HG02938 (cell line): ENCODE measurements at regions not wholly inside any gene's neighbourhood (a gene's known extent, or its start where the extent isn't known, plus 50 kb on each side); places are given as distances from the start of the nearest gene placed in this dataset.

ENCODE experiments used
- ATAC-seq: cut with Tn5 transposase; IDR thresholded peaks from one replicate; pipeline ENCODE4 v1.9.1; 2021; ENCODE audit warnings: mild to moderate bottlenecking, moderate library complexity; ENCODE audit not compliant: unreplicated experiment

DNA sequence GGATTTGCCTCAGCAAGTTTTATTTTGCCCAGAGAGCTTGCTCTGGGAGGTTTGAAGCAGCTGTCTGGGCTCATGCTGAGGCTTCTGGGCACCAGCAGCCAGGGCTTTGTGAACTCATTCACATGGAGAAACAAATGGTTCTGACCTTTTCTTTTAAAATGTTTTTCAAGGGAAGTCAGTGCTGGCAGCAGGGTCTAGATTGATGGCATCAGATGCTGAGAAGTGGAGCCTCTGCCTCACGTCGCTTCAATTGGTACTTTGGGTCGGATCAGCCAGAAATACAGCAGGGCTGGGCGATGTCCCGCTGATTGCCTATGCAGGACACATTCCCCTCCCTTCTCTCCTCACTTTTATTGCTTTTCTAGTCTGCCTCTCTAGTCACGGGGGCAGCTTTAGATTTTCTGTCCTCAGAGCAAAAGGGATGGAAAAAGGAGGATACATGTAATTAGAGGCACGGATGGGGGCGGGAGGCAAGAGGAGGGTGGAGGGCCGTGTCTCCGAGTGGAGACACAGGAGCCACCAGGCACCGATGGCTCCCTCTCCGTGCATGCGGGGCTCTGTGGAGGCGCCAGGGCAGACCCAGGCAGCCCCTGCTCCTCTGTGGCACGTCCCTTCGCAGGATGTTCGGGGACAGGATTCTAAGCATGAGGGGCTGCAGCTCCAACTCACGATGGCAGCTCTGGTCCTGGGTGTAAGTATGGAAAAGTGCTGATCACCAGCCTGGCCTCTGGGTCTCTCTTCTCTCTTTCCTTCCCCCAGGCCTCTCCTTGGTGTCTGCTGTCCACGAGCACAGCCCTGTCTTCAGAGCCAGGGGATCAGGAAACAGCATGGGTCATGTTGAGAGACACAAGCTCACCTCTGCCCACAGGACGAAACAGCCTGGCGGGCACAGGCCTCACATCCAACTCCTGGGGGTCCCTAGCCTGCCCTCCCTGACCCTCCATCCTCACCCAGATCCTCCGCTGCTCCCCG is 116.1 kb downstream of the FAM43A start:
- no peak for ATAC-seq

DNA sequence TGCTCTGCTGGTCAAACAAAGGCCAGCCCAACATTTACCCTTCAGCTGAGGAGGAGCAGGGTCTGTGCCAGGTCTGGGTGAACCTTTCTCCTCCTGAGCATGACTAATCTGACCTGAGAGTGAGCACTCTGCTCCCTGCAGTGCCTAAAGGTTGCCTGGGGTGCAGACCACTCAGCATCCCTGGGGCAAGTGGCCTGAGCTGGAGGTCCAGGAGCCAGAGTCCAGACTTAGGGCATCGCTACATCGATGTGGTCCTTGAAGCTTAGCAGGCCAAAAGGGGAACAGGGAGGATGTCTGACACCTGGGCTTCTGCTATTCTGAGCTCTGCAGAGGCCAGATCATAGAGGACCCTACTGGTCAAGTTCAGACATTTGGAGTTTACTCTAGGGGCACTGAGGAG is 119.1 kb downstream of the FAM43A start:
- no peak for ATAC-seq

DNA sequence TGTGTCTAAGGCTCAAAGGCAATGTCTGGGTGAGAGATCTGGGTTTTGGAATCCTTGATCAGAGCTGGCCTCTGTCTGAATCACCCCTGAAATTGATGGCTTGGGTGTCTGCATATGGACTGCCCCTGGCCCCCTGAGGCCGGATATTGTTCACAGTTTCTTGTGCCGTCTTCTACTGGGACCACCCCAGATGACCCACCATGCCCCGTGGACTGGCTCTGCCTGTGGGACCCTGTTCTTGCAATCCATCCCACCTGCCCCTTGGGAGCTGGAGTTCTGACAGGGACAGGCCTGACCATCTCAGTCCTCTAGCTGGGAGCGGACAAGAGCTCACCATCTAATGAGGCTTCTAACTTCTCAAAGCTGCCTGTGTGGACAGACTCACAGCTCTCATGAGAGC is 119.9 kb downstream of the FAM43A start:
- ATAC-seq = no peak

DNA sequence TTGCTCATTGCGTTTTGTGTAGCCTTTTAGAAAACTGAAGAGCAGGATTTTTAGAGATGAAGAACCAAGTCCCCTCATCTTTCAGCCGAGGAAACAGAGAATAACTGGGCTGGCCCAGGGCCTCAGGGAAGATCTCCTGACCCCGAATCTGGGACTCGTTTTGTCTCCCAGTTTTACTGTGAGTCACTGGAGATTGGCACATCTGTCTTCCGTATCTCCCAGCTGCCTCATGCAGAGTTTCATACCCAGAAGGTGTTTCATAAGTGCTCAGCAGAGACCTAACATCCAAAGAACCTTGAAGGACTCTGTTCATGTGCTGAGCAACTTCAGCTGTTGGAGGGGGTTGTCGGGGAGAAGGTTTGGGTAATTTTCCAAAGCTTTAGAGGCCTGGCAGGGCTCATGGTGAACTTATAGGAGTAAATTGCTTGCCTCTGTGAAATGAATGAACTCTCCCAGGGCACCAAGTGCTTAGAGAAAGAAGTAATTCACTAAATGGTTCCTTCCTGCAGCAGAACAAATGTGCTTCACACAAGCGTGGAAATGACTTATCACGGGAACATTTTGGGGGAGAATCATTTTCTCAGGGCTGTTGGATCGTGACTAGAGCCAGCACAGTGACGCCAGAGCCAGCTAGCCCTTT is 121.4 kb downstream of the FAM43A start:
- no peak for ATAC-seq

DNA sequence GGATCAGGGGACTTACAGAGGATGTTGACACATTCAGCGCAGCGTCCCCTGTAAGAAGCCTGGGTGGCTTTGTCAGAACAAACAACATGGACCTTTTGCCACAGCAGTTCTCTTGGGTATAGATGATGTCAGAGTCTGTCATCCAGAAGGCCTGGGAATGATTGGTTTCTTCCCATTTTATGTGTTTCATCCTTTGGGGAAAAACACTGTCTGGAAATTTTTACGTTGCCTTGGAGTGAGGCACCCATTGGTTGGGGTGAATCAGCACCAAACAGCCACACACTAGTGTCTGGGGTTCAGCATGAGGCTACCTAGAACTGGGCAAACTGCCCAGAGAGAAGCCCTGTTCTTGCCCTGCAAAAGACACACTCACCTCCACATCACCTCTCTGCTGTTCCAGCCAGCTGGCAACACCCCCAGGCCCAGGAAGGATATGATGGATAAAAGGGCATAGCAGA is 123.0 kb downstream of the FAM43A start:
- no peak for ATAC-seq

DNA sequence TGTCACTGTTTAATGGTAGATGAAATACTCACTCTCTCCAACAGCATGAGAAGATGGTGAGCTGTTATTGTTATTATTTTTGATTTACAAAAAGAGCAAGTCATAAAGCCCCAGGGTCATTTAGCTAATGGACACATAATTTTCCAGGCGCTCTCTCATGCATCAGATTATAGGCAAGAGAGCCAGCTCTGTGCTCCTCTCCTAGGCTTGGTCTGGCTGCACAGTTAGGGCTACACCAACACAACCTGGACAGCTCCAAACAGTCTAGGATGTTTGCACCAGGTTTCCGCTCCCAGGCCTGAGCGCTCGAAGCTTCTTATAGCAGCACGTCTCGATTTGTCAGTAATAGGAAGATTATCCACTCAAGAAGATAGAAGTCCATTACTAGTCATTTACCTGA is 123.7 kb downstream of the FAM43A start:
- ATAC-seq = no peak

DNA sequence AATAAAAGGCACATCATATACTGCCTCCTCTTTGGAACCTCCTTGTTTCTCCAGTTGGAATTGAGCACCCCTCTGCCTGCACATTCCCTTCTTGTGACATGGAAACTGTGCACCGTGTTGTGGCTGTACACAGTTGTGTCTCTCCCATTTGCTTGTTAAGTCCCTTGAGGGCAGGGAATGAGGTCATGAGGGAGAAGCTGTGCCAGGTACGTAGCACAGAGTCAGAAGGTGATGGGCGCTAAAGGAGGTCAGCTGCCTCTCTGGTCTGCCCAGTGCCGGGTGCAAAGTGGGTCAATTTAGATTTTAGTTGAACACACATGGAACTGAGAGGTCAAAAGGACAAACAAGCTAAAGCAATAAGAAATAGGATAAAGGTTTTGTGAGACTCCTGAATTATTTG is 124.4 kb downstream of the FAM43A start:
- no peak for ATAC-seq

DNA sequence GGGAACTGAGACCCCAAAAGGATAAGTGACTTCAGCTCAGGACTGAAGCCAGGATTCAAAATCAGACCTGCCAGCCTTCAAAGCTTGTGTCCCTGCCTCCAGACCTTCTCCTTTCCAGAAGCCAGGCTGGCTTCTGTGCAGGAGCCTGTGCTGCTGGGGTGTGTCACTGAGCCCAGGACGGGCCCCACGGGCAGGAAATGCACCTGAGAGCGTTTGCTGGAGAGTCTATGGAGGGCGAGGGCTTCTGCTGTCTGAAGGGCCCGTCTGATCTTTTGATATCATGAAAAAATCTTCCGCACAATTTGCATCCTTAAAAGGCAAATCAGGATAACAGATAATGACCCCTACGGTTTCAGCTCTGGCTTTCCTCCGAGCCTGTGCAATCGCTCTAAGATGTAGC is 125.4 kb downstream of the FAM43A start:
- no peak for ATAC-seq

DNA sequence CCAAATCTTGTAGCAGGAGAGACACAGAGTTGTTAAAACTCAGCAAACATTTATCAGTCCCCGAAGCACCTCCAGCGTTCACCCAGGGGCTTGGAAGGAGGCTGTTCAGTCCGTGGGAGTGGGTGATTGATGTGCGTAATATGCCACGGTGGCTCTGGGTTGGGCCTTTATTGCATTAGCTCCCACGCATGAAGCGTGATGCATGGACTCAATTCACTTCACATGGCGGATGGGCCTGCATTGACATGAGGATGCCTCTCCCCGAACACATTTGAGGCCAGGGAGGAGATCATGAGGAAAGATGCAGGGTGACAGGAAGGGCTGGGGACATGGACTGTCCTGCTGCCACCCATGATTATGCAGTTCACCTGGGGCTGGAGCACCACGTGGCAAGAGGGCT is 126.5 kb downstream of the FAM43A start:
- no peak for ATAC-seq

DNA sequence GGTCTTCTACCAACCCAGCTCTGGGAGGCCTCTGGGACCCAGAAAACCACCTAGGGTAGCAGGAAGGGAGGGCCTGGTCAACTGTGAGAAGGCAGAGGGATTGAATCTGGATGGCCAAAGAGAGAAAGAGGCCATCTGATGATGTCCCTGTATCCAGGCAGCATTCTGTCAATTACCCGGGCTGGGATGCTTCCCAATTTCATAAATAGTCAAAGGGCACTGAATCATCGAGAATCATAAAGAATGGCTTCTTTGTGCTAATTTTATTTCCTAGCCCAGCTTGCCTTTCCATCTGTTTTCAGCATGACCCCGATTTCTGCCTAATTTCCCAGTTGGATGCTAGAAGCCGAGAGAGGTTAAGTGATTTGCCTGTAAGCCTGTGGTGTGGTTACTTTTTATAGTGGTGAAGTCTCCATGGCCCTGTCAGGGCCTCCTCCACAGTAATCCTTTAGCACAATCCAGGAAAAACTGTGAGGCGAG is 129.2 kb downstream of the FAM43A start:
- ATAC-seq = no peak

DNA sequence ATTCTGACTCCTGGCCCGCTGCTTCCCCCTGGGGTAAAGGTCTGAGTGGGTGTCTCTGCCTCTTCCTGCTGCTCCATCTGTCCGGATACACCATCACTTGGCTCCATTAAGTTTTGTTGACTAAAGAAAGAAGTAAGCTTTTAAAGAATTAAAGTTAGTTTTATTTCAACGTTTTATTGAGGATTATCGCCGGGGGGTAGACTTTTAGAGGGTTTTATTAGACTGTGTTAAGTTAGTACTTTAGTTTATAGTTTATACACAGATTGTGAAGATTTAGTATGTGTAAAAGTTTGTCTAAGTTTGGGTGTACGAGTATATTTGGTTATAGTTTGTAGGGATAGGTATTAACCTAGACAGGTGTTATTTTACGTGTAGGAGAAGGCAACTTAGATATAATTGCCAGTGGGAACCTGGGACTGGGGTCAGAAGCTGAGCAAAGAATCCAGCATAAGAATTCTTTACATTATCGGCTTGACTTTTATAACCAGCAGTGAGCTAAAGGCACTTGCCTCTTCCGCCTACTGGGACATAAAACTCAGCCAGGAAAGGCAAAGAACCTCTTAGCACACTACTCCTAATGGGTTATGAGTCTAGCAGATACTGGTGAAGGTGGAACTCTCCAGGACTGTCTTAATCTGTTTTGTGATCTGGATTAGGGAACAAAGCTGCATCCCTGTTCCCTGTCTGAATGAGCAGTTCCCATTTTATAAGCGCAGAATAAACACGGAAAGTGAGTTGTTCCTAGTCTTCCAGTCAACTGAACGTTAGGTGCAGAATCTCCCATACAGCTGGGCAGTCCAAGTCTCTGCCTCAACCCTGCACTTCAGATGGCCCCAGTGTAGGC is 131.3 kb downstream of the FAM43A start:
- no peak for ATAC-seq

DNA sequence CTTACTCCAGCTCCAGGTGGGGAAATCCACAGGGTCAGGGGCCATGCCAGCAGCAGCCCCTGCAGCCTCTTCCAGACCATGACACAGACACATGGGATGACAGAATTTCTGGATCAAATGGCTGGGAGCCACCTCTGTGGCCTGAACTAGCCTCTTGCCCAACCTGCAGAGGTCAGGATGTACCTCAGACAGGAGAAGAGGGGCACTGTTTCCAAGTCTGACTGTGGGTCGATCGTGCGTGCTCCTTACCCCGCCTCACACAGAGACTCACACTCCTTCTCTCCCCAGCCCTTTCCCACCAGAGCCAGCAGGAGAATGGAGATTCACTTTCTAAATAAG is 131.9 kb downstream of the FAM43A start:
- ATAC-seq = no peak

DNA sequence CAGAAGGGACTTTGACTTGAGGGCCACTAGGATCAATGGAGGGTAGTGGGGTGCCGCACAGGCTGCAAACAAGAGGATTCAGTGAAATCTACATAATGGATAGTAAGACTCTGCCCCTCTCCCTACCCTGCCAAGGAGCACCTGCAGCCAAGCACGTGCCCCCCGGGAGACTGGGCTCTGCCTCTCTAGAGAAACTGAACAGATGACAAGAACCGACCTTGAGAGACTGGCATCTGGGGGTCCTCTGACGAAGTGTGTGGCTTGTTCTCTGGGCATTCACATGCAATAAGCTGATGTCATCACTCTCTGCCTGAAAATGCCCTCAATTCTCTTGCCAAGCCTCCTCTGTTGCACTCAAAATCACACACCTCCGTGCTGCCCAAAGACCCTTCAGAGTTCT is 132.3 kb downstream of the FAM43A start:
- ATAC-seq = no peak

DNA sequence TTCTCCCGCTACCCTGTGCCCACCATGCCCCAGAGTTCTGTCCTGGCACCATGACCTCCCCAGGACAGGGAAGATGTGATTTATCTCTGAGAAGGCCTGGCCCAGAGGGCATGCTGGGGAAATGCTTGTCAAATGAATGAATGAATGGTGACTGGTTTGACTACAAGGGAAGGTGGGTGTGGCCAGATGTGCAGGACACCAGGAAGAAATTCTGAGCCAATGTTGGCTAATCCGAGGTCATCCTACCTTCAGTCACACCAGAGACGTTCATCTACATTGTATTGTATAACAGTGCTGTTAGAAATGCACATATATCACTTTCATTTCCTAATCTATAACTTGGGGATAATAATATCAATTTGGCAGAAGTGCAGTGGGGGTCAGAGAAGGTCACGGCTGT is 138.4 kb downstream of the FAM43A start:
- no peak for ATAC-seq

DNA sequence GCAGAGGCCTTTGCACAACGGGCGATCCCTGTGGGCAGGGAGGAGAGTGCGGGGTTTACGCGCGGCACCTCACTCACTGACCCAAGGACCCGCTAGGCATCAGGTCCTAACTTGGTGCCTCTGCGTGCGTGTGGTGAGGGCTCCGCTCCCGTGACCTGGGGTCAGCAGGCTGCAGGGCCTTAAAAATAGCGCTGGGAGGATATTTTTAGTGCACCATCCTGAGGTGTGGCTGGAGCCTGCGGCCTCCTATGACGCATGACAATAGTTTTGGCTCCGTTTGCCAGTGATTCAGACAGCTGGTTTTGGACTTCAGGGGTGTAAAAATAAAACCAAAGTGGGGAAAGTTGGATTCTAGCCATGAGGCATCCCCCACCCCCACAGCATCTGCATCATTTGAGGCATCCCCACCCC is 139.0 kb downstream of the FAM43A start:
- ATAC-seq = no peak

DNA sequence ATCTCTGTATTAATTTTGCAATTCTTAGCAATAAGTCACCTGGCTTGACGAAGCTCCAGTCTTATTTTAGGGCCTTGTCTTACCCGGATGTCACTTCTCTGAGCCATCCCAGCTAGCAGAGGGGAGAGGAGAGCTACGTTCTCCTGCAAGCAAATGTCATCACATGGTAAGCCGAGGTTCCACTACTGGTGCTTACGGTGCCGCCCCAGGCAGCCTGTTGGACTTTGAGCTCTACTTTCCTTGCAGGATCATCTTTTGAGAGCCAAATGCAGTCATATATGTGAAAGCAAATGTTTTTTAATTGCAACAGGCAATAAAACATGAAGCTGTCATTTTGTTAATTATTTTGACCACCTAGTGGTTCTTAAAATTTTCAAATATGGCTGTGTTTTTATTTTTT is 140.9 kb downstream of the FAM43A start:
- no peak for ATAC-seq

DNA sequence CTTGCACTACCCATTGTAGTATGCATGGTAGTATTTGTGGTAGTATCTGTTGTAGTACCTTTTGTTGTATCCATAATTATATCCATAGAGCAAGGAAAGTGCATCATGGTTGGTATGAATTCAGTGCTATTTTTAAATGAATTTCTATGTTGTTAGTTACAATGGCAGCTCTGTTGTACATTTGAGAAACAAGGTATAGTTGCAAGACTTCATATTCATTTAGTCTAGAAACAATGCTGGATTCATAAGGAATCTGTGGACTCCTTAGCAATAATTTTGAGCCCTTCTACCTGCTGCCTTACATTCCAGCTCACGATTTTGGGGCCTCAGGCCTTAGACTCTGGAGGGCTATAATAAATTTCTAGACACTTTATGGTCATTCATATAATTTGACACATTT is 141.8 kb downstream of the FAM43A start:
- ATAC-seq = no peak

DNA sequence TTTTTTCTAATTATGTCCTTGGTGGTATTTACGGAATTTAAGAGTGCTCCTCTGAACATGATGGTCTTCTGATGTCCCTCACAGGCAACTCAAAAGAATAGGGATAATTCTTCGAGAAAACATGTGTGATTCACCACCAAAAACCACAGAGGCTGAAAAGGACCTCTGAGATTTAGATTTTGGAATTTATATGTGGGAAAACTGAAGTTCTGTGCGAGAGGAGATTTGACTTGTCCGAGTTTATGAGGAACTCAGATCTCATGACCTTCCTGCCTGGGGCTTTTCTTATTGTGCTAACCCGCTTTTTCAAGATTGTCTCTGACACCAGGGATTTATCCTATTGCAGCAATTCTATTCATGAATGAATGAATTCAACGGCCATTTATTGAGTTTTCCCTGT is 142.4 kb downstream of the FAM43A start:
- ATAC-seq = no peak

DNA sequence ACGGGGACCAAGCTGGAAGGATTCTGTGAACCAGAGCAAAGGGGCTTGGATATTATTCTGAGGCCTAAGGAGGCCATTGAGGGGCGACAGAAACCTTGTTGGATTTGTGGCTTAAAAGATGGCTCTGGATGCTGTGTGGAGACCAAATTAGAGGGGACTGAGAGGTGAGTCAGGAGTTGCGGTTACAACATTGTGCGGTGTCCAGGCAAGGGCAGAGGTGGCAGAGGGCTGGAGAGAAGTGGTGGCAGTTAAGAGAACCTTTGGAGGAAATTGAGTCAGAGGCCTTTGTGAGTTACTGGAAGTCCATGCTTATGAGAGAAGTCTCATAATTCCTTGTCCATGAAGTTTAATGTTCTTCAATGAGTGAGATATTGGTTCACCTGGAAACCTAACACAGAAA is 143.2 kb downstream of the FAM43A start:
- no peak for ATAC-seq

DNA sequence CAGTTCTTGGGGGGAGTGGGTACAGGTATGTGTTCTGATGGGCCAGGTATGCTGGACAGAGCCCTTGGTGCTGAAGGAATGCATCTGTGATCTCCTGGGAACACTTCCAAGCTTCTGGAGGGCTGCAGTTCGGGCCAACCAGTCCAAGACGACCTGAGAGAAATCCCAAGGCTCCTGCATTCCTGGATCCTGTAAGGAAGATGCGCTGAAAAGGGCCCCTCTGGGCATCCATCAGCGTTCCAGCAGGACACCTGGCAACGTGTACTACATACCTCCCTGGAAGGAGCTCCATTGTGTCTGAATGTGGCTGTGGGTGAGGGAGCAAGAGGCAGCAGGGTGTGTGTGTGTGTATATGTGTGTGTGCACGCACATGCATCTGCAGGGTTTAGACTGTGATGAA is 144.7 kb downstream of the FAM43A start:
- no peak for ATAC-seq

DNA sequence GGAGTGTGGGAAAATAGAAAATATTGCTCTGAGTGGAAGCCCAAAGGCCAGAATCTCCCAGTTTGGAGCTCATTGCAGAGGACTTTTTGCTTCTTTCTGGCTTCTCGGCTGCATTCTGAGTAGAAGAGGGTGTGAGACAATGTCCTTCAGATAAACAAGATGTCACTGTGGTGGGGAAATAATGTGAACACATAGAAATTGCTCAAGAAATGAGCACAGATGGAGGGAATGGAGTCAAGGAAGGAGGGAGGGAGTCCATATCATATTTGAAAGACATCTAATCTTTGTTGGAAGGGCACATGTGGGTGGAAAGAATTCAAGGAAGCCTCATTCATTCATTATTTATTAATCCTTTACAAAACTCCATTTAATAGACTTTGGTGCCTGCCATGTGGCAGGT is 145.3 kb downstream of the FAM43A start:
- ATAC-seq = no peak
